Psoas muscle (tissue), 7 donors: ENCODE measurements at regions not wholly inside any gene's neighbourhood (a gene's known extent, or its start where the extent isn't known, plus 50 kb on each side); places are given as distances from the start of the nearest gene placed in this dataset.

Experiments
- ATAC-seq, 4 donors: fragments of 200-7000 bp; cut with Tn5 transposase; one replicate each; pipeline ENCODE4 v1.9.1; 2020; ENCODE audit warnings: moderate library complexity in 3 of 4, mild to moderate bottlenecking in 2 of 4
- DNase-seq, 2 donors: peaks; one replicate each; pipeline ENCODE4 v3.0.0-alpha.2; 2020
- H3K27ac ChIP-seq: fragments of 200-600 bp; one replicate; pipeline ENCODE4 v1.8.0; 2022
- H3K27me3 ChIP-seq, 3 donors: fragments of 200-600 bp in 1 of 3; one replicate each; pipeline versions ENCODE4 v1.6.1 to v1.8.0; 2013 to 2022; ENCODE audit warnings: low read length in 2 of 3, mild to moderate bottlenecking in 2 of 3, moderate library complexity in 1 of 3; ENCODE audit not compliant: insufficient read depth in 3 of 3
- H3K36me3 ChIP-seq, 2 donors: fragments of 200-600 bp in 1 of 2; one replicate each; pipeline versions ENCODE4 v1.6.1 to v1.8.0; 2013 to 2022; ENCODE audit warnings: low read depth in 1 of 2, mild to moderate bottlenecking in 1 of 2, moderate library complexity in 1 of 2; ENCODE audit not compliant: insufficient read depth in 1 of 2
- H3K4me1 ChIP-seq: fragments of 200-600 bp; one replicate; pipeline ENCODE4 v1.8.0; 2022
- H3K4me3 ChIP-seq: fragments of 200-600 bp; one replicate; pipeline ENCODE4 v1.8.0; 2022; ENCODE audit warnings: mild to moderate bottlenecking
- H3K9me3 ChIP-seq: fragments of 200-600 bp; one replicate; pipeline ENCODE4 v1.8.0; 2022
- CTCF ChIP-seq: fragments of 200-600 bp; IDR thresholded peaks from one replicate; pipeline ENCODE4 v1.8.0; 2022; ENCODE audit warnings: antibody characterized with exemption
- whole genome bisulfite sequencing, 3 donors: extraction: QIAGEN DNeasy Blood & Tissue Kit; methylation state at CpG; one replicate each; pipeline versions ENCODE4 v1.1.6 to v1.1.7; 2013; 5-methylcytosine and 5-hydroxymethylcytosine counted together
- intact Hi-C, 2 donors: fragments of 100-400 bp; cut with DNase I; formaldehyde crosslinking; loops; one replicate each; pipeline versions ENCODE4 v1.11.0 to v1.14.2; 2022
- donor health status: healthy with polysubstance abuse.
- donor health status: DM: no; HTN: no; CAD: no; lungs with moderate emphysema.
- donor health status: Bipolar disorder and iron deficiency.
- donor health status: healthy.
- donor health status: DM: yes; HTN: yes; CAD: no.
- donor health status: DM: no; HTN: no; CAD: no.
- donor health status: DM: yes; HTN: yes; CAD: no.

- Histone ChIP-seq H3K4me1 (no peaks in the 10 kb centered on the region), H3K27ac (no peak overlapping the region), H3K36me3 (no peaks in the 10 kb centered on the region), H3K9me3 (no peaks in the 10 kb centered on the region), H3K27me3 (no peaks in the 10 kb centered on the region), H3K4me3 (no peak overlapping the region)
- WGBS, 3 donors = 49 to 75% (median 53%) methylated on average over 1 of the region's 1 CpG
- no peak for DNase-seq
- TF ChIP-seq CTCF = no peak
- ATAC-seq = no peak
- intact Hi-C loops = no loop called here
Measured at GRCh38 chr4:18572481-18572880, 550.9 kb upstream of the LCORL start.

GRCh38 chr4:18571301-18571761, 549.8 kb upstream of the LCORL start:
- Histone ChIP-seq H3K27ac (no peak overlapping the region), H3K36me3 (no peaks in the 10 kb centered on the region), H3K4me1 (no peaks in the 10 kb centered on the region), H3K27me3 (no peaks in the 10 kb centered on the region), H3K9me3 (no peaks in the 10 kb centered on the region), H3K4me3 (no peak overlapping the region)
- intact Hi-C loops = no loop called here
- no peak for ATAC-seq
- no peak for TF ChIP-seq CTCF
- WGBS, 3 donors = 33 to 63% (median 48%) methylated on average over 2 of the region's 2 CpGs
- DNase-seq = no peak

- no peaks in the 10 kb centered on the region for H3K36me3 ChIP-seq
- H3K27me3 ChIP-seq = no peaks in the 10 kb centered on the region
- no peak overlapping the region for H3K4me3 ChIP-seq
- H3K4me1 ChIP-seq = no peaks in the 10 kb centered on the region
- 52 to 79% (median 62%) methylated on average over 3 of the region's 3 CpGs for WGBS, 3 donors
- no peak for TF ChIP-seq CTCF
- intact Hi-C loops = no loop called here
- ATAC-seq (no peak), DNase-seq (no peak)
- no peak overlapping the region for H3K27ac ChIP-seq
- no peaks in the 10 kb centered on the region for H3K9me3 ChIP-seq
Measured at GRCh38 chr4:18570370-18570769, 548.8 kb upstream of the LCORL start.

- ATAC-seq = no peak
- no peak overlapping the region for H3K27ac ChIP-seq
- no peak for DNase-seq
- no peaks in the 10 kb centered on the region for H3K36me3 ChIP-seq
- H3K4me1 ChIP-seq = no peaks in the 10 kb centered on the region
- H3K9me3 ChIP-seq = peaks cover 5% of the 10 kb centered on the region
- TF ChIP-seq CTCF = no peak
- H3K4me3 ChIP-seq = no peak overlapping the region
- WGBS, 3 donors = 37 to 40% (median 38%) methylated on average over 2 of the region's 2 CpGs
- intact Hi-C loops = no loop called here
- H3K27me3 ChIP-seq = no peaks in the 10 kb centered on the region
Measured at GRCh38 chr4:18568600-18568999, 547.0 kb upstream of the LCORL start.

GRCh38 chr4:18566970-18567799, 545.6 kb upstream of the LCORL start:
- Histone ChIP-seq H3K36me3 (no peaks in the 10 kb centered on the region), H3K27me3 (no peaks in the 10 kb centered on the region), H3K4me1 (no peaks in the 10 kb centered on the region), H3K9me3 (peaks cover 5% of the 10 kb centered on the region), H3K27ac (no peak overlapping the region), H3K4me3 (no peak overlapping the region)
- WGBS, 3 donors = 78 to 82% (median 80%) methylated on average over 9 of the region's 9 CpGs
- intact Hi-C loops = no loop called here
- TF ChIP-seq CTCF = no peak
- ATAC-seq (no peak), DNase-seq (no peak)
